Gastroesophageal sphincter (tissue), 4 donors: ENCODE measurements at regions not wholly inside any gene's neighbourhood (a gene's known extent, or its start where the extent isn't known, plus 50 kb on each side); places are given as distances from the start of the nearest gene placed in this dataset.

Experiments used
- ATAC-seq: fragments of 150-250 bp; one replicate; pipeline ENCODE4 v1.9.1; 2016; ENCODE audit warnings: mild to moderate bottlenecking, moderate library complexity
- H3K27ac ChIP-seq, 4 donors: fragments of 200-600 bp; sonication (generic) in 3 of 4; 1 replicate in 3 of 4; 2 replicates in 1 of 4; pipeline ENCODE4 v1.5.1; 2016 to 2019
- H3K27me3 ChIP-seq: fragments of 200-600 bp; sonication (generic); one replicate; pipeline ENCODE4 v1.5.1; 2019
- H3K36me3 ChIP-seq, 2 donors: fragments of 200-600 bp; sonication (generic); one replicate each; pipeline ENCODE4 v1.5.1; 2019; ENCODE audit warnings: control low read depth in 1 of 2
- H3K4me1 ChIP-seq, 3 donors: fragments of 200-600 bp; sonication (generic); 1 replicate in 2 of 3; 2 replicates in 1 of 3; pipeline ENCODE4 v1.5.1; 2016 to 2019; ENCODE audit warnings: control low read depth in 2 of 3
- H3K4me3 ChIP-seq, 2 donors: fragments of 200-600 bp; sonication (generic); one replicate each; pipeline ENCODE4 v1.5.1; 2019; ENCODE audit warnings: mild to moderate bottlenecking in 1 of 2, moderate library complexity in 1 of 2
- H3K9me3 ChIP-seq, 3 donors: fragments of 200-600 bp; sonication (generic); one replicate each; pipeline ENCODE4 v1.5.1; 2017 to 2019; ENCODE audit warnings: control low read depth in 2 of 3
- EP300 ChIP-seq: sonication (generic); formaldehyde crosslinking; IDR thresholded peaks from one replicate; pipeline ENCODE4 v1.6.1; 2017; ENCODE audit warnings: antibody characterized with exemption, mild to moderate bottlenecking
- POLR2A ChIP-seq, 2 donors: fragments of 450-650 bp; IDR thresholded peaks; one replicate each; pipeline ENCODE4 v1.6.1; 2017; ENCODE audit warnings: antibody characterized with exemption in 2 of 2, mild to moderate bottlenecking in 2 of 2, moderate library complexity in 1 of 2
- POLR2AphosphoS5 ChIP-seq: sonication (generic); formaldehyde crosslinking; IDR thresholded peaks from one replicate; pipeline ENCODE4 v1.6.1; 2017; ENCODE audit warnings: antibody characterized with exemption
- WGBS, 2 donors: methylation state at CpG; one replicate each; pipeline ENCODE4 v1.1.5; 2018; ENCODE audit warnings: low coverage in 1 of 2; 5-methylcytosine and 5-hydroxymethylcytosine counted together
- TF ChIP-seq, protein P1 (sequence below), 4 experiments: fragments of 200-600 bp in 2 of 4; fragments of 450-650 bp in 2 of 4; sonication (generic) in 1 of 4; IDR thresholded peaks; one replicate each; pipeline ENCODE4 v1.5.1; 2017 to 2019; ENCODE audit warnings: antibody characterized with exemption in 4 of 4, mild to moderate bottlenecking in 2 of 4, moderate library complexity in 2 of 4

DNA sequence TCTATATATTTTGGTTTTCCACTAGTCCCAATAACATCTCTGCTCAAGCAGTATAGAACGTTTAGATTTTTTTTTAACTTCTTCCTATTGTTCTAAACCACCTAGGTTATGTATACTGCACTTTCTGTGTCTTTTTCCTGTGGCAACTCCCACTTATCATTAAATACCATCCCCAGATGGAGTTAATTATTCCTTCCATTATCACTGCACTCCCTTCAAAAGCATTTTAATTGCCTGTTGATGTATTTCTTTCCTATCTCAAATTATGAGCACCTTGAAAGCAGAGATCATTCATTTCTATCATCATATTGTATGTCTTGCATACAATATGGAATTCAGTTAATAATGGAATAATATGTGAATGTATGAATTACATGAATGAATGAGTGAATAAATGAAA is 148.0 kb downstream of the HGF start:
- Histone ChIP-seq H3K4me3 (no peak overlapping the region), H3K27me3 (no peaks in the 10 kb centered on the region), H3K9me3 (no peaks in the 10 kb centered on the region), H3K27ac (no peak overlapping the region), H3K36me3 (no peaks in the 10 kb centered on the region), H3K4me1 (no peaks in the 10 kb centered on the region)
- no peak for ATAC-seq
- WGBS, 2 donors = 64 to 78% methylated on average over 1 of the region's 1 CpG
- TF ChIP-seq EP300 (no peak), POLR2A (IDR thresholded peaks at IDR 0.05) (no peak), POLR2AphosphoS5 (no peak)
- TF ChIP-seq, protein P1, sequence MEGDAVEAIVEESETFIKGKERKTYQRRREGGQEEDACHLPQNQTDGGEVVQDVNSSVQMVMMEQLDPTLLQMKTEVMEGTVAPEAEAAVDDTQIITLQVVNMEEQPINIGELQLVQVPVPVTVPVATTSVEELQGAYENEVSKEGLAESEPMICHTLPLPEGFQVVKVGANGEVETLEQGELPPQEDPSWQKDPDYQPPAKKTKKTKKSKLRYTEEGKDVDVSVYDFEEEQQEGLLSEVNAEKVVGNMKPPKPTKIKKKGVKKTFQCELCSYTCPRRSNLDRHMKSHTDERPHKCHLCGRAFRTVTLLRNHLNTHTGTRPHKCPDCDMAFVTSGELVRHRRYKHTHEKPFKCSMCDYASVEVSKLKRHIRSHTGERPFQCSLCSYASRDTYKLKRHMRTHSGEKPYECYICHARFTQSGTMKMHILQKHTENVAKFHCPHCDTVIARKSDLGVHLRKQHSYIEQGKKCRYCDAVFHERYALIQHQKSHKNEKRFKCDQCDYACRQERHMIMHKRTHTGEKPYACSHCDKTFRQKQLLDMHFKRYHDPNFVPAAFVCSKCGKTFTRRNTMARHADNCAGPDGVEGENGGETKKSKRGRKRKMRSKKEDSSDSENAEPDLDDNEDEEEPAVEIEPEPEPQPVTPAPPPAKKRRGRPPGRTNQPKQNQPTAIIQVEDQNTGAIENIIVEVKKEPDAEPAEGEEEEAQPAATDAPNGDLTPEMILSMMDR (IDR thresholded peaks at IDR 0.05) = no peak

DNA sequence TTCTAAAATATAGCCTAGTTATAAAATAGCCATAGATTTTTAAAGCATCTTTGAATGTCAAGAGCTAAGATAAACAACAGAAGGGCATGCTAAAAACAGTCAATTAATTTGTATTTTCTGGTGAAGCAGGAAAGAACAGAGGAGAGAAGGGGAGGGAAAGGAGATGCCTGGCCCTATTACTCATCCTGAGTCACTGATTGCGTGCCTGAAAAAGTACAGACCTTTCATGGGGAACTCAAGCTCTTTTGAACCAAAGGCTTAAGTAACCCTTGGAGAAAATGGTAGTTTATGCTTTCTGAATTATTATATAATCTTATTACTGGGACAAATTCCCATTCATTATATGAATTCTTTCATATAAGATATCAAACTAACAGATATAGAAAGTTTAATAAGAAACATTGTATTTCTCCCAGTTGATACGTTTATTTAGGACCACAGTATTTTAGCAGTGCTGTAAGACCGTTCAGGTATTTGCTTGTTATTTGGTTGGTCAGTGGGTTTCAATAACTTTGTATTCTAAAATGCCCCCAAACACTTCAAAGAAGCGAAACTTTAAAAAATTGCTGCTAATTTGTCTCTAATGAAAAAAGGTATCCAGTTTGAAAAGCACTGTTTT is 151.3 kb downstream of the HGF start:
- WGBS, 2 donors = 71 to 82% methylated on average over 4 of the region's 4 CpGs
- ATAC-seq = no peak
- Histone ChIP-seq H3K27ac (no peak overlapping the region), H3K9me3 (no peaks in the 10 kb centered on the region), H3K4me1 (no peaks in the 10 kb centered on the region), H3K36me3 (no peaks in the 10 kb centered on the region), H3K4me3 (no peak overlapping the region), H3K27me3 (no peaks in the 10 kb centered on the region)
- no peak for TF ChIP-seq EP300
- TF ChIP-seq, protein P1 (IDR thresholded peaks at IDR 0.05) = no peak
- TF ChIP-seq POLR2AphosphoS5 = no peak
- no peak for TF ChIP-seq POLR2A (IDR thresholded peaks at IDR 0.05)

DNA sequence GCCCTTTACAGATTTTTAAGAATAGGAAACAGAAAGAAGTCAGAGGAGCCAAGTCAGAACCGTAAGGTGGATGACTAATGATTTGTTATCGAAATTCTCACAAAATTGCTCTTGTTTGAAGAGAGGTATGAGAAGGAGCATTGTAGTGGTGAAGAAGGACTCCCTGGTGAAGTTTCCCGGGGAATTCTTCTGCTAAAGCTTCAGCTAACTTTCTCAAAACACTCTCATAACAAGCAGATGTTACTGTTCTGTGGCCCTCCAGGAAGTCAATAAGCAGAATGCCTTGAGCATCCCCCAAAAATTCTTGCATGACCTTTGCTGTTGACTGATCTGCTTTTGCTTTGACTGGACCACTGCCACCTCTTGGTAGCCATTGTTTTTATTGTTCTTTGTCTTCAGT is 152.9 kb downstream of the HGF start:
- ATAC-seq = no peak
- Histone ChIP-seq H3K4me1 (no peaks in the 10 kb centered on the region), H3K27ac (no peak overlapping the region), H3K4me3 (no peak overlapping the region), H3K36me3 (no peaks in the 10 kb centered on the region), H3K27me3 (no peaks in the 10 kb centered on the region), H3K9me3 (no peaks in the 10 kb centered on the region)
- TF ChIP-seq EP300 (no peak), POLR2AphosphoS5 (no peak), POLR2A (IDR thresholded peaks at IDR 0.05) (no peak)
- TF ChIP-seq, protein P1 (IDR thresholded peaks at IDR 0.05) = no peak
- WGBS, 2 donors = 59 to 83% methylated on average over 3 of the region's 3 CpGs

DNA sequence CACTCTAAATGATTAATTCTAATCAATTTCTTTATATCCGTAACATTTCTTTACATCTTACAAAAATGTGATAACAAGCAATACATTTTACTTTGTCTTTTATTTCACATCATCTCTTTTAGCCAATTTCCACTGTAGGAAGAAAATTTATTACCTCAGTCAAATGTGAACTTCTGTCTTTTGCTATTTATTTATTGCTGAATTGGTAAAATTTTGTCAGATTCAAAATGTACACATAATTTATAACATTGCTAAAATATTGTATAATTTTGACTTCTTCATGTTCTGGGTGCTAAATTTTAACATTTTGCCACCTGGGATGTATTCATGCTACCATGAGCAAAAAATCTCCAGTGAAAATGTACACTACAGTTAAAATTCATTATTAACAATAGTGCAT is 158.0 kb downstream of the HGF start:
- Histone ChIP-seq H3K27me3 (no peaks in the 10 kb centered on the region), H3K4me1 (no peaks in the 10 kb centered on the region), H3K36me3 (no peaks in the 10 kb centered on the region), H3K27ac (no peak overlapping the region), H3K4me3 (no peak overlapping the region), H3K9me3 (no peaks in the 10 kb centered on the region)
- TF ChIP-seq EP300 (no peak), POLR2A (IDR thresholded peaks at IDR 0.05) (no peak), POLR2AphosphoS5 (no peak)
- TF ChIP-seq, protein P1 (IDR thresholded peaks at IDR 0.05) = no peak
- ATAC-seq = no peak
- 75 to 100% methylated on average over 1 of the region's 1 CpG for WGBS, 2 donors

DNA sequence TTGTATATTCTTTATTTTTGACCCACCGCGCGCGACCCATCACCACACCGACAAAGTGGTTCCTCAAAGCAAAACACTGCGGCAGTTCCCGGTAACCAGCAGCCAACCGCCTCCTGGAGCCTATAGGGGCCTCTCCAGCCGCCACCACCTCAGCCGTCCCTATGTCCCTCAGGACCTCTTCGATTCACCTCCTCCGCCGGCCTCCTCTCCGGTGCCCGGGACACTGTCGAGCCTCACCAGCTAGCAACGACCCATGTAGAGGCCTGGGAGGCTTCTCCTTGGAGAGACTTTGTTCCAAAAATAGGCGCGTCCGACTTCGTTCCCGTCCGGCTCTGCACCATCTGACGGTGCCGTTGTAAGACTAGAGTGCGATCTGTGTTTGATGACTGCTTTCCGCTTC is 158.8 kb downstream of the HGF start:
- TF ChIP-seq, protein P1 (IDR thresholded peaks at IDR 0.05) = no peak
- no peak for TF ChIP-seq POLR2AphosphoS5
- no peak for TF ChIP-seq EP300
- no peak for TF ChIP-seq POLR2A (IDR thresholded peaks at IDR 0.05)
- no peak for ATAC-seq
- H3K4me3 ChIP-seq = no peak overlapping the region
- no peaks in the 10 kb centered on the region for H3K9me3 ChIP-seq
- no peak overlapping the region for H3K27ac ChIP-seq
- no peaks in the 10 kb centered on the region for H3K36me3 ChIP-seq
- 92 to 93% methylated on average over 7 to 12 of the region's 27 CpGs for WGBS, 2 donors
- no peaks in the 10 kb centered on the region for H3K27me3 ChIP-seq
- H3K4me1 ChIP-seq = no peaks in the 10 kb centered on the region
